ENCODE measurements at regions not wholly inside any gene's neighbourhood (a gene's known extent, or its start where the extent isn't known, plus 50 kb on each side); places are given as distances from the start of the nearest gene placed in this dataset.

DNA sequence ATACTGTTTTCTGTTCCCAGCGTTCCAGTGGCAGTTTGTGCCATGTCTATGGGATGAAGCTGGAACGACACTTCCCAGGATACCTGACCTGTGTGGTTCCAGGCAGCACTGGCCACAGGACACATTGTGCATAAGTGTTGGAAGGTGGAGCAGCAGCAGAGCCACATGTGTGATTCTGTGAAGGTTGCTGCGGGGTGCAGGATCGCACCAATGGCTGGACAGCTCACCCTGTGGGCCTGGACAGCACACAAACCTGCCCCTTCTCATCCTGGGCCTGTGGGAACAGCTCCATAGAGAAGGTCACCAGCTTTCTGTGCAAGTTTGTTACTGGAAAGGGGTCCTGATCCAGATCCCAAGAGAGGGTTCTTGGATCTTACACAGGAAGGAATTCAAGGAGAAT is 252.2 kb upstream of the RAB6C start:
- no peak for DNase-seq (ENCODE audit: low read depth in 2 of 3, low spot score in 2 of 3)

DNA sequence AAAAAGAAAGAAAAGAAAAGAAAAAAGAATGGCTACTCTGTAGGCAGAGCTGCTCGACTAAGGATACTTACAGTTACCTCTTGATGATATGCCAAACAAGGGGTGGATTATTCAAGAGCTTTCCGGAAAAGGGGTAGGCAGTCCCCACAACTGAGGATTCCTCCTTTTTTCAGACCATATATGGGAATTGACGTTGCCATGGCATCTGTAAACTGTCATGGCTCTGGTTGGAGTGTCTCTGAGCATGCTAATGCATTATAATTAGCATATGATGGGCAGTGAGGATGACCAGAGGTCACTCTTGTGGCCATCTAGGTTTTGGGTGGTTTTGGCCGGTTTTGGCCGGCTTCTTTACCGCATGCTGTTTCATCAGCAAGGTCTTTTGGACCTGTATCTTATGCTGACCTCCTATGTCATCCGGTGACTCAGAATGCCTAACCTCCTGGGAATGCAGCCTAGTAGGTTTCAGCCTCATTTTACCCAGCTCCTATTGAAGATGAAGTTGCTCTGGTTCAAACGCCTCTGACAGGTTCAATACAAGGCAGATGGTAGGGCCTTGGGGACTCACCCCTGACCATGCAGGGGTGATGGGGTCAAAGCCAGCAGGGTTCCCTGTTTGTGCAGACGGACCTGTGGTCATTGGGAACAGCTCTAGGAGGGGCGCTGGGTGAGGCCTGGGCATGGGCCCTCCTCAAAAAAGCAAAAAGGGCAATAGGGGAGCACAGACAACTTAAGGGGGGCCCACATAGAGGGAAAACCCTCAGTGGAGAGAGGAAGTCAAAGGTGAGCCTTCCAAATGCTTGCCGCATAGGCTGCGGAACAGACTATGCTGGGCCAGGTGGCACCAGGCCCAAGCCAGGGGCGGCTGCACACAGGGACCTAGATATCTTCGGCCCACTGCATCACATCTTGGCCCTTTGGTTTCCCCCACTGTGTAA is 251.2 kb upstream of the RAB6C start:
- DNase-seq (ENCODE audit: low read depth in 2 of 3, low spot score in 2 of 3): no peak

DNA sequence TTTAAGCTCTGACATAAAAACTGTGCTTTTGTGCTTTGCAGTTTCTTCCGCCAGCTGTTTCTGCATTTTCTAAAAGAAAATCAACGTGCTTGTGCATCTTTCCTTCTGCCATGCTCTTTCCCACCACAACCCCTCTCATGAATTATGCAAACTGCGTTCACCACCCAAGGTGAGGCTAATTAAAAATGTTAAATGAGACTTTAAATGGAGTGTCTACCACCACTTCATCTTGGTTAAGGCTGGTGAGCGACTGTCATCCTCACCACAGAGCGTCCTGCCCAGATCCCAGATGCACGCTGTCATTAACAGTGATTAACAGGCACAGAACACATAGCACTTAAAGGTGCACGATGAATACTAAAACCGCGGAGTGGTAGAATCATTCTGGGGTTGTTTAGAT is 250.5 kb upstream of the RAB6C start:
- DNase-seq (ENCODE audit: low read depth in 2 of 3, low spot score in 2 of 3): no peak

DNA sequence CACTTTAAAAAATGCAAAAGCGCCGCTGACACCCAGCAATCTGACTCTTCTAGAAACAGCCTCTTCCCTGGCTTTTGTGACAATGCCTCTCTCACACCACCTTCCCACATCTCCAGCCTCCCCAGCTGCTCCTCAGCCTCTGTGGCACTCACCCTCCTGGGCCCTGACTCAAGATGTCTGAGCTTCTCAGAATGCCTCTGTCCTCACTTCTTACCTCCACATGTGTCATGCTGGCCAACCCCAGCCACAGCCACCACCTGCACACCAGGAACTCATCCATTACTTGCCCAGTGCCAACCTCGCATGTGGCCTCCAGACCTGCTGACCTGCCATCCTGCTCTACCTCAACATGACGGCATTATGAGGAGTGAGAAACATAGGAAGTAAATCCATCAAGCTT is 249.8 kb upstream of the RAB6C start:
- no peak for DNase-seq (ENCODE audit: low read depth in 2 of 3, low spot score in 2 of 3)

DNA sequence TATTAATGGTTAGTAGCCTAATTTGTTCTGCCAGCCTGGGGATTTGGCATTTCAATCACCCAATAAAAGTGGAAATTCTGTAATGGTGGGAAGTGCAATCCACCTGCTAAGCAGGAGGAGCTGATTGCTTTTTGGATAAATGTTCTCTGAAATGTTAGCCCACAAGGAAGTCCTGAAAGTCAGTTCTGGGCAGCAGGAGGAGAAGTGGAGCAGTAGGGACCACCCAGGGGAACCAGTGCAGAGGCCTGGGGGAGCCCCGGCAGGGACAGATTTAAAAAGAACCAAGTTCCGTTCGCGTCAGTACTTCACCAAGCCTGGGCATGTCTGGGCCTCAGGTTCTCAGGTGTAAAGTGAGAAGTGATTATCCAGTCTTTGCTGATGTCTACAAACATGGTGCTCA is 248.5 kb upstream of the RAB6C start:
- DNase-seq (ENCODE audit: low read depth in 2 of 3, low spot score in 2 of 3): no peak

DNA sequence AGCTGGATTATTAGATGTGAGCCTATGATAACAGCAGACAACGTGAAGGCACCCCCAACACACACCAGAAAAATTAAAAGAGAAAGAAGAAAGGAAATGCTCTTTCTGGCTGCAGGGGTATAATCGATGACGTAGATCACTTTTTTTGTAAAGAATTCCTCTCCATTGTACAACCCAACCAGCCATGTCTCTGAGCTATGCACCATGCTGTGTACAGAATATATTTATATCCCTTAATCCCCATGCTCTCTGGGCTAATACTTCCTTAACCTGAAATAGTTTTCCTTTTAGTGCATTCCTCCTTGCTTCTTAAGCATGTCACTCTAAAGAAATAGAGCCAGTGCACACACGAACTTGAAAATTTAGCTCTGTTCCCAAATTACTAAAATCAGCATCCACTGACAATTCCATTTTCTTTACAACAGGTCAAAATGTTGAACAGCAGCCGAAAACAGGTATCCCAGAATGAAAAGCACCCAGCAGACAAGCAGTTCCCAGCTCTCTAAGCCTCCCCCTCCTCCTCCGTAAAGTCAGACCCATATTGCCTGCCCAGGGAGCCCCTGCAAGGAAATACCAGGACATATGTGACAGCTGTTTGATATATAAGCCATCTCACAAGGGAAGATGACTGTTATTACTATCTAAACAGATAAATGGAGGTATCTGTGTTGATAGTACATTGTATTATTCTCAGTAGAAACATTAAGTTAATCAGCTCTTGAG is 247.4 kb upstream of the RAB6C start:
- no peak for DNase-seq (ENCODE audit: low read depth in 2 of 3, low spot score in 2 of 3)

DNA sequence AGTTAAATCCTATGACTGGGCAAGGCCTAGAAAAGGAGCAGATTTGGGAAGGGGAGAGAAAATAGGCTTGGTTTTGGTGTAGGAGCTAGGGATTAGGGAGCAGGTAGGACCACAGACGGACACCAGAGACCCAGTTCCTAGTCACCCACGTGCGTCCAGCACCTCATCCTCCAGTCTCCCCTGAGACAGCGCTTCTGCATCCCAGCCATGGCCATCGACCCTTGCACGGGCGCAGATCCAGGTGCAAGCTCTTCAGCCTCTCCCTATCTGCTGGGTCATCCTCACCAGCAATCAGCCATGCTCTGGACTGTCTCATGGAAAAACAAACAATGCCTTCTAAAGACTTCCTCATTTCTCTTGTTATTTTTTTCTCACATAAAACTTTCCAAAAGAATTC is 246.8 kb upstream of the RAB6C start:
- no peak for DNase-seq (ENCODE audit: low read depth in 2 of 3, low spot score in 2 of 3)

DNA sequence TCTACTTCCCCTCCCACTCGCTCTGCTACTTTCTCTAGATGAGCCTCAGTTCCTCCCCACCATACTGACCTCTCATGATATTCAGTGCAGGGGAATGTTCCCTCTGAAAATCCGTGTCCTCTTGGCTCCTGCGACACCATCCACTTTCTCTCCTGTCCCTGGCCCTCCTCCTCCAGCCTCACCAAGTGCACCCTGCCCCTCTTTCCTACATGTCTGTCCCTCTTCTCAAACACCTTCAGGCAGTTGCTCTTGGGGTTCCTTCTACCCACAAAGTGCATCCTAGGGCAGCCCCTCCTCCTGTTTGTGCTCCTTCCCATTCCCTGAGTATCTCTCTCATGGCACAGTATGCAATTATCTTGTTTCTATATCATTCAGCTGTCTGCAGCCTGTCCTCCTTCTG is 246.4 kb upstream of the RAB6C start:
- no peak for DNase-seq (ENCODE audit: low read depth in 2 of 3, low spot score in 2 of 3)

DNA sequence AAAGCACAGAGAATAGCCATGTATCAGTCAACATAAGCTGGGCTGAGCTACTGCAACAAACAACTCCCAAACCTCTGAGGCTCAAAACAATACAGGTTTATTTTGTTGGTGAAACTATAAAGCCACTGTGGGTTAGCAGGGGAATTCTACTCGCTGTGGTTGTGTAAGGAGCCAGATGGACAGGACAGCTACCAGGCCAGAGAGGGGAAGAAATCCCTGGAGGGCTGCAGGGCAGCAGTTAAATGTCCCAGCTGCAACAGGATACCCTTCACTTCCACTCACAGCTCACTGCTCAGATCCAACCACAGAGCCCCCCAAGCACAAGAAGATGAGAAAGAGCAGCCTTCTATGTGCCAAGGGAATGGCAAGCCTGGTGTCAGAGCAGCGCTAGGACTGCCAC is 245.9 kb upstream of the RAB6C start:
- DNase-seq (ENCODE audit: low read depth in 2 of 3, low spot score in 2 of 3): no peak

DNA sequence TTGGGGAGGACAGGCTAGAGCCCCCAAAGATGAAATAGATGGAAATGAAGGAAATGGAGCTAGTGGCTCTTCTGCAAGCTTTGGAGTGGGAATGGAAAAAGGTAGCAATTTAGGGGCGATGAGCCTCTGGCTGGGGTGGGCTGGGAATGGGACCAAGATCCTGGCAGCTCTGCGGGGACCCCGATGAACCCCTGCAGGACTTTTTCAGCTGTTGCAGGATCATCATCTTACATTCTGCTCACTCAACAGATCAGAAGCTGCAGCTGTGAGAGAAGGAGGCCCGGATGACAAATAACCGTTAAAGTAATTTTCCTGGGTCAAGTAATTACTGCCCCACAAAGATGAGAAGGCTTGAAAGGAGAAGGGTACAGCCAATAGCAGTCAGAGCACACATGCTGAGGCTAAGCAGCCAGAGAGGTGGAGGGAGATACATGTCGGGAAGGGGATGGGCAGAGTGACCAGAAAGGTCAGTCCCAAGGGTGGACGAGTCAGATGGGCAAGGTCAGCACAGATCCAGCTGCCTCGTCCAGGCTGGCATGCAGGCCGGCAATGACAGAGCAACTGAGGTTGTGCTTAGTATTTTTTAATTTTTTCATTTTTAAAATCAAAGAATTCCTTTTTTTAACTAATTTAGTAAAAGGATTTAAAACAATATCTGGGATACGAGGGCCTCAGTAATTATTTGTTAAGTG is 245.0 kb upstream of the RAB6C start:
- no peak for DNase-seq (ENCODE audit: low read depth in 2 of 3, low spot score in 2 of 3)

DNA sequence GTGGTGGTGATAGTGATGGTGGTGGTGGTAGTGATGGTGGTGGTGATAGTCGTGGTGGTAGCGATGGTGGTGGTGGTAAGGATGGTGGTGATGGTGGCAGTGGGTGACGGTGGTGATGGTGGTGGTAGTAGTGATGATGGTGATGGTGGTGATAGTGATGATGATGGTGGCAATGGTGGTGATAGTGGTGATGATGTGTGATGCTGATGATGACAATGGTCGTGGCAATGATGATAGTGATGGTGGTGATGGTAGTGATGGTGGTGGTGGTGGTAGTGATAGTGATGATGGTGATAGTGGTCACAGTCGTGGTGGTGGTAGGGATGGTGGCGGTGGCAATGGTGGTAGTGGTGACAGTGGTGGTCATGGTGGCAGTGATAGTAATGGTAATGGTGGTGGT is 243.9 kb upstream of the RAB6C start:
- DNase-seq (ENCODE audit: low read depth in 2 of 3, low spot score in 2 of 3): no peak

DNA sequence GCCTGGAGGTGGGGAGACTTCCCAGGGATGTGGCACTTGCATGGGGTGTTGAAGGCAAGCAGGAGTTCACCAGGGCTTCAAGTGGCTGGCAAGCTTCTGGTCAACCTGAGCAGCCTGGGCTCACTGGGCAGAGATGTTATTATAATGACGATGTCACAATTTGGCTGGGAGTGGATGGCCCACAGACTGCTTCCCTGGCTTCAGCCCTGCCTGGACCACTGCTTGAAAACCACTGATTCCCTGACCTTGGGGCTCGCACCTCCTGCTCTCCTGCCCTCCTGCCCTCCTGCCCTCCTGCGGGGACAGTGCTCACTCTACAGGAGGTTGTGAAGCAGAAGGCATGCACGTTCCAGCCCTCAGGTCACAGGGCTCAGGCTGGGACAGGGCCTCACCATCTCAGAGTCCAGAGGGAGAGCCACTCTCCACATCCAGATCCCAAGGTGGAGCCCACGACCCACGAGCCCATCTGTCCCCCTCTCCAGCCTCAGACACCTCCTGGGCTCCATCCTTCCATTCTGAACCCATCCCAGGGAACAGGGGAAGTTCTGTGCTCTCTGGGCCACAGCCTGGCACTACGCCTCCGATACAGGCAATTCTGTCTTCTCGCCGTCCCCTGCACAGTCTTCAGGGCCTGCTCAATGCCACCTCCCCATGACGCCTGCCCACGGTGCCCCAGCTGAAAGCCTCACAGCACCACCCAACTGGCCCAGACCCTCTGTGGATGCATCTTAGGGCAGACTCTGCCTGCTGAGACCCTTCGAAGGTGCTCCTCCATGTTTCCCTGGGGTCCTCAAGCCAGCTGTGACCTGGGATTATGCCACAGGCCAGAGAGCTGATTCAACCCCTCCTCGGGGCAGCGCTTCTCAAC is 241.6 kb upstream of the RAB6C start:
- DNase-seq (ENCODE audit: low read depth in 2 of 3, low spot score in 2 of 3): no peak

DNA sequence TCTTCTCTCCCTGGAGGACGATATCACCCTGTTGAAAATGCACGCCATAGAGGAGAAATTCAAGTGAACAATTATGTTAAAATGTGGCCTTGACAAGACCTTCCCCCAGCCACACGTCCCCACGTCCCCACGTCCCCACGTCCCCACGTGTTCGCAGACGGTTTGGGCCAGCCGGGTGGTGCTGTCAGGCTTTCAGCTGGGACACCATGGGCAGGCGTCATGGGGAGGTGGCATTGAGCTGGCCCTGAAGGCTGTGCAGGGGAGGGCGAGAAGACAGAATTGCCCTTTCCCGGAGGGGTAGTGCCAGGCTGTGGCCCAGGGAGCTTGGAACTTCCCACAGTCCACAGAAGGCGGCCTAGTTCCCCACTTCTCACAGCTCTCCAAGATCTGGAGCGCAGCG is 240.7 kb upstream of the RAB6C start:
- no peak for DNase-seq (ENCODE audit: low read depth in 2 of 3, low spot score in 2 of 3)

DNA sequence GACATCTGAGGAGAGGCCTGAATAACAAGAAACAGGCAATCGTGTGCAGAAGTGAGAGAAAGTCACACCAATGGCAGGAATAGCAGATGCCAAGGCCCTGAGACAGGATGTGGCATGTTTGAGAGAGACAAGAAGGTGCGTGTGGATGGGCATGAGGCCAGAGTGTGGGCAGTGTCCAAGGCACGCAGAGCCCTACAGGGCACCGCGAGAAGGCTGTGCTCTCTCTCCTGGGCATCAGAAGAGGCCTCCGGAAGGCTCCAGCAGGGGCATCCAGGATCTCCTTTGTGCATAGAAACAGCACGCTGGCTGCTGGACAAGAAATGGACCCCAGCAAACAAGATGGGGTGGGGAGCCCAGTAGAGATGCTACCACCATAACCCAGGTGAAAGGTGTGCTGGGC is 239.0 kb upstream of the RAB6C start:
- no peak for DNase-seq (ENCODE audit: low read depth in 2 of 3, low spot score in 2 of 3)

DNA sequence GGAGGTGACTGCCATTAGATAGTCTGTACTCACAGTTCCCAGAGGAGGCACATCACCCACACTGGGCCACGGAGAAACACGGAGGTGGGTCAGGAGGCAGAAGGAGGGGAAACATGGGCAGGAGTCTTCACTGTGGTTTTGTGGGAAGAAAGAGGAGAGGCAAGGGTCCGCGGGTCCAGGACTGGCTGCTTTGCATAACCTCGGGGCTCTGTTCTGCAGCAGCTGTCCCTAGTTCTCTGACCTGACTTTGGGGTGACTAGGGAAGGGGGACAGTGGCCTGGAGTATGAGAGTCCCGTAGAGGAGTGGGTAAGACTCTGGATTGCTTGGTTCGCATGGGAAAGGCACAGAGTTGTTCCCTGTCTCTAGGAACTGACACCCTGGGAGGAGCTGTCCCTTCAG is 238.3 kb upstream of the RAB6C start:
- DNase-seq (ENCODE audit: low read depth in 2 of 3, low spot score in 2 of 3): no peak

DNA sequence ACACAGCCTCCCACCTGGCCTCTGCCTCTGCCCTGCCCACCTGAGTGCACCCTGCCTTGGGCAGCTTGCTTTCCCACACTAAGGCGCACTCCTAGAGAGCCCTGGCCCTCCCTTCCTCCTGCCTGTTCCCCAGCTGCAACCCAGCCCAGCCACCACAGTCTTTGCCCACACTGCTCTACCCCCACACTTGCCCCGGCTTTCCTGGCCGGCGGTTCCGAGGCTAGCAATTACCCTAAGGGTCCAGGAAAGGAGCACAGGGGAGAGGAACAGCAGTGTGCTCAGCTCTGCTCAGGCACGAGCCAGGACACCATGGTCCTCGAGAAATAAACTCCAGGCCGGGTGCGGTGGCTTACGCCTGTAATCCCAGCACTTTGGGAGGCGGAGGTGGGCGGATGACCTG is 237.8 kb upstream of the RAB6C start:
- DNase-seq (ENCODE audit: low read depth in 2 of 3, low spot score in 2 of 3): no peak

DNA sequence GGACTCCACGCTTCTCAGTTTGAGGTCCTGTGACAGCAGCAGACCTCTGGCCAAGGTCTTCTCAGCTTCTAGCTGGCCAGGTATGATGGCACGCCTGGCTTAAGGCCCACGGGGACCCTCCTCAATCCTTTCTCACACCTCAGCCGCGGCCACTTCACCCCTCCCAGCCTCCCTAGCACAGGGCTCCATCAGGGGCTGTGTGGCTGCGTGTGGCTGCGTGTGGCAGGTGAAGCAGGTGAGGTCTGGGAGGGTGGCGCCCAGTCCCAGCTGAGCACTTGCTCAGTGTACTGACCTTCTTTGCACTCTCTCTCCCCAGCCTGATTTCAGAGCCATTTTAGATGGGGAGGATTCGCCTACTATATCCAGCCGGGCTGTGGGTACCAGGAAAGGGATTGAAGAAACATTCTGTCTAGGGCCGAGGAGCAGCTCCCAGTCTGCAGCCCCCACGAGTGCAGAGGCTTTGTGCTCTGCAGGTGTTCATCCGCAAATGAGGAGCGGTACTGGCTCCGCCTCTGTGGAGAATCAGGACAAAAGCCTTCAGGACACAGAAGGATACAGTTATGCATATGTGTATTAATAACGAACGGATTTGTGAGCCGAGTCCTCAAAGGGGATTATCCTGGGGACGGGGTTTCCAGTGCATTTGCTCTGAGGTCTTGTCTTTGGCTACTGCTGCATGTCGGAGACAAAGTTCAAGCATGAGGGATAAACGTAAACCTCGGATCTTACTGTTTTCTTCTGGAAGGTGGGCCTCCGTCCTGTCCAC is 236.9 kb upstream of the RAB6C start:
- DNase-seq (ENCODE audit: low read depth in 2 of 3, low spot score in 2 of 3): no peak

DNA sequence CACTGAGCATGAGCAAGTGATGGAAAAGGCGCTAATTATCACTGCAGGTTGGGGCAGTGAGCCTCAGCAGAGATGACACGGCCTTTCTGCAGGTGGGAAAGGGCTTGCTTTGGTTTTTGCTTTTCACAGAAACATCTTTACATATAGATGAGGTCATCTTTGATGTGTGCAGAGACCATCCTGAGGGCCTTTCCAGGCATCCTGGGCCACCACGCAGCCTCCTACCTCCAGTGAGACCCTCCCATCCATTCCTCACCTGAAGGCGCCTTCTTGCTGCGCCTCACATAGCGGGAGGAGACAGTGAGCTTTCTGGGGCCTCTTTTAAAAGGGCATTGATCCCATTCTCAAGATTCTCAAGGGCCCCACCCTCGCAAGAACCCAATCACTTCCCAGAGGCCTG is 235.3 kb upstream of the RAB6C start:
- no peak for DNase-seq (ENCODE audit: low read depth in 2 of 3, low spot score in 2 of 3)

DNA sequence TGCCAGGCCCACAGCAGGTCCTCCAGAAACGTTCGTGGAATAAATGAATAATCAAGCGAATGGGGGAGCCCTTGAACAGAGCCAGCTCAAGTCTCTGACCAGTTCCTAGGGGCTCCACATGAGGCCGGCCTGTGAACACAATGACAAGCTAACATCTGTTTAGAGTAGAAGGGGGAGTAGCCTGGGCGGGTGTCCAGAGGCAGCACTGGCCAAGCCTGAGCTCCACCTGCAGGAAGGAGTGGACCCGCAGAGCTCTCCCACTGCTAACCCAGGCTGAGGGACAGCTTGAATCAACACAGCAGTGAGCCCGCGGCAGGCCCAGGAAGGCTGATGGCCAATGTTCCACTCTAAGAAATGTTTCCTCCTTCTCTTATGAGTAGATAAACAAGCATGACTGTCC is 234.8 kb upstream of the RAB6C start:
- DNase-seq (ENCODE audit: low read depth in 2 of 3, low spot score in 2 of 3): no peak

Data from hematopoietic multipotent progenitor cell (in vitro differentiated cells).